HG02759 (cell line): ENCODE measurements at regions not wholly inside any gene's neighbourhood (a gene's known extent, or its start where the extent isn't known, plus 50 kb on each side); places are given as distances from the start of the nearest gene placed in this dataset.
"Not testable (repeated sequence)": the region's sequence is repeated elsewhere in the genome, so short reads cannot be mapped to it uniquely, and the experiment has no call there.

Source experiments
- ATAC-seq: cut with Tn5 transposase; IDR thresholded peaks from one replicate; pipeline ENCODE4 v1.9.1; 2021; ENCODE audit warnings: mild to moderate bottlenecking, moderate library complexity; ENCODE audit not compliant: unreplicated experiment

DNA sequence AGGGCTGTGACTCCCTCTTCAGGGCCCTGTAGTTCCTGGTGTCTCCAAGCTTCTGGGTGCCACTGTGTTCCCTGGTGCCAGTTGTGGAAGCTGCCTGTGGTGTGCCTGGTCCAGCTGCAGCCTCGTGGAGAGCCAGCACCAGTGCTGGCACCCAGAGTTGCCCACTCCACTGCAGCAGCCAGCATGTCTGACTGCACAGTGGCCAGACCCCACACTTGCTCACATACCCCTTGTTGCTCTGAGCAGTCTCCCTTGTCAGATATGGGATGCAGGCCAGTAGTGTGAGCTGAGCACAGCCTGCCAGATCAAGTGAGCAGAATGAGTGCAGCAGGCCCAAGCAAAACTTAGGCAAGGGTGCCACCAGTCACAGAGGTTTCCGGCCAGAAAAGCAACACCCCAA, 108.6 kb downstream of the ZMAT1 start:
- ATAC-seq: no peak

DNA sequence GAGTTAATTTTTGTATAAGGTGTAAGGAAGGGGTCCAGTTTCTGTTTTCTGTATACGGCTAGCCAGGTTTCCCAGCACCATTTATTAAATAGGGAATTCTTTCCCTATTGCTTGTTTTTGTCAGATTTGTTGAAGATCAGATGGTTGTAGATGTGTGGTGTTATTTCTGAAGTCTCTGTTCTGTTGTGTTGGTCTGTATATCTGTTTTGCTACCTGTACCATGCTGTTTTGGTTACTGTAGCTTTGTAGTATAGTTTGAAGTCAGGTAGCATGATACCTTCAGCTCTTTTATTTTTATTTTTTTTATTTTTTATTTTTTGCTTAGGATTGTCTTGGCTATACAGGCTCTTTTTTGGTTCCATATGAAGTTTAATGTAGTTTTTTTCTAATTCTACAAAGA, 114.1 kb downstream of the ZMAT1 start:
- ATAC-seq: not testable (repeated sequence)

DNA sequence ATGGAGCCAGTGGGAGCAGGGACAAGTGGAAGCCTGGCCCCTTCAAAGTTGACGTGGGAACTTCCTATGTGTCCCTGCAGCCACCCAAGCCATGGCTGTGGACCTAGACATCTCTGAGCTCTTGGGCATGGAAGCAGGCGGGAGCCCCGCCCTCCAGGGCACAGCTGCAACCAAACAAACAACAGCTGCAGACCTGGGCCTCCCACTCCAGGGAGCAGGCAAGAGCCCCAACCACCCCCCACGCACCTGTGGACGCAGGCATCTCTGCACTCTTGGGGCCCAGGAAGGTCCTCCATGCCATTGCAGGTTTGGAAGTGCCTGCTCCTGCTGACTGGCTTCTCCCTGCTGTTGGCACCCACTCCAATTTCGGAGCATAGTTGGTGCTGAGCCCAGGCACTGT, 118.6 kb downstream of the ZMAT1 start:
- no peak for ATAC-seq

DNA sequence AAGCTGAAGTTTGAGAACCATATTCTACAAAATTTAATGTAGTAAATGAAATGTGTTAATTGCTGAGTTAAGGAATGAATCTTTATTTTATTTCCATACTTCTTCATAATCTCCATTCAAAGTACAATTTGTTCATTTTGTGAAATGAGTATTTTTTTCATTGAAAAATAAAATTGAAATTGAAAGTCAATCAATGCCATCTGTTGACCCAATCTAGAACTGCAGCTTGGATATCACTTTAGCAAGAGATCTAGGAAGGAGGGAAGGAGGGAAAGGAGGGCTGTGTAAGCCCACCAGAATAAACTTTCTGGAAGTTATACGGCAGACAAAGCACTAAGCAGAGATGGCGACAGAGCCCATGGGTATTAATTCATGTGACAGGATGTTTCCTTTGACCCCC, 128.4 kb downstream of the ZMAT1 start:
- no peak for ATAC-seq

DNA sequence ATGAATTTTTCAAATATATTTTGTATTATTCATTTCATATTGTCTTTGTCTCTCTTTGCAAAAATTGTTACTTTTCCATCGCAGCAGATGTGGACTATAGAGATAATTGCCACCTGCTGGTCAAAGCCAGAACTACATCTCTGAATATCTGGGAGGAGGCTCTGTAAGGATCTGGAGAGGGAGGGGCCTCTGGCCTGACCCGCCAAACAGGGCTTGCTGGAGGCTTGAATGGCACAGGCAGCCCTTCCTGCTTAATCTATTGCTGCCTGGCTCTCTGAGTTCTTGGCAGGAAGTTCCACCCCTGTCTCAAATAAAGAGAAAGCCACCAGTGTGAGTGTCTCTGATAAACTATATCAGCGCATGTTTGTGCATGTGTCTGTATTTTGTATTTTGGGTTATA, 132.4 kb downstream of the ZMAT1 start:
- peak; percentile 100 for ATAC-seq

DNA sequence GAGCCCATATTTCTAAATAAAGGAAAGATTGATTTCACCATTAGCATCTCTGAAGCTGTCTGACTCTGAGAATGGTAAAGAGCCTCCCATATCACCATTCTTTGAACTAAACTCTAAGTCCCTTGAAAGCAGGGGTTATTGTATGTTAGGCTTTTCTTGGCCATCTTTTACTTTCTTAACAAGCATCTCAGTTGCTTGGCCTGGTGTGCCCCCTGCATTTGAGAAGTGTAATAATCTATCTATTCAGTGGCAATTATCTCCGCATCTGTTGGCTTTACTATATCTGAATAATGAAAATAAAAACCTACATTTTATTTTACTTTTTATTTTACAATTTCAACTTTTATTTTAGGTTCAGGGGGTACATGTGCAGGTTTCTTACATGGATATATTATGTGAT, 128.3 kb upstream of the ARMCX2 start:
- no peak for ATAC-seq

DNA sequence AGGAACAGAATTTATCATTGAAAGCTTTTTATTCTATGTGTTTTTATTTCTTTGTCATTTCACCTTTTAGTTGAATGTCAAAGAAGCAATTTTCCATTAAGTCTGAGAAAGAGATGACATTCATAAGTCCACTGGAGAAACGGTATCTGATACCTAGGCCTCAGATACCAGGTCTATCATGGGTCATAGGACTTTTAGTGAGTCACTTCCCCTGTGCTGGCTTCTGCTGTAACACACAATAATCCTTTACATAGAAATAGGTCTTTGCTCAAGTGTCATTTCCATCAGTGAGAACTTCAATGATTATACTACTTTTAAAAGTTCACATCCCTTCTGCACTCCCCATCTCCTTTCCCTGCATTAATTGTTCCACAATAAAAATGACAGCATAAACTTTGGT, 125.5 kb upstream of the ARMCX2 start:
- ATAC-seq: no peak

DNA sequence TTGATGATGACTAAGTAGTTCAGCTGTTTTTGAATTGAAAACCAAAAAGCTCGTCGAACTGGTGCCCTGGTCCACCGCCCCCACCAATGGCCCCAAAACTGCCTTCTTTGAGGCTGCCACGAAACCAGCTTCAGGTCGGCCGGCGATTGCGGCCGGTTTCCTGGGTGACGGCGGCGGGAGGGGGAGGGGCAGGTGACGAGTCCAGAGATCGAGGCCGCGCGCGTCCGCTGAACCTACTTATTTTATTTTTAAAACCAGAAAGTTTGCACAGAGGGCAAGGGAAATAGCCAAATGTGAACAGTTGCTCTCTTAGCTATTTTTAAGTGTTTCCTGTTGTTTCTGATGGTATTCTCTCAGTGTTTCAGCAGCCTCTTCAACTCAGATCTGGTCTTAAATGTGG, 120.8 kb upstream of the ARMCX2 start:
- not testable (repeated sequence) for ATAC-seq

DNA sequence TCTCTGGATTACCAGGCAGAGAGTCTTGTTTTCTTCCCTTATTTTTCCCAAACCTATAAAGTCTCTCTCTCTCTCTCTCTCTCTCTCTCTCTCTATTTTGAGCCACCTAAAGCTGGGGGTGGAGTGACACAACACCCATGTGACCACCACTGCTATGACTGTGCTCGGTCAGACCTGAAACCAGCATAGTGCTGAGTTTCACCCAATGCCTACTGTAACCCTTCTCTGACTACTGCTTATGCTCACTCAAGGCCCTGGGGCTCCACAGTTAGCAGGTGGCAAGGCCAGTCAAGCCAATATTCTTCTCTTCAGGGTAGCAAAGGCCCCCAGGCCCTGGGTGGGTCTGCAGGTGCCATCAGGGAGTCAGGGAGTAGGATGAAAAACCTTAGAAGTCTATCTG, 114.7 kb upstream of the ARMCX2 start:
- ATAC-seq: peak; percentile 100

DNA sequence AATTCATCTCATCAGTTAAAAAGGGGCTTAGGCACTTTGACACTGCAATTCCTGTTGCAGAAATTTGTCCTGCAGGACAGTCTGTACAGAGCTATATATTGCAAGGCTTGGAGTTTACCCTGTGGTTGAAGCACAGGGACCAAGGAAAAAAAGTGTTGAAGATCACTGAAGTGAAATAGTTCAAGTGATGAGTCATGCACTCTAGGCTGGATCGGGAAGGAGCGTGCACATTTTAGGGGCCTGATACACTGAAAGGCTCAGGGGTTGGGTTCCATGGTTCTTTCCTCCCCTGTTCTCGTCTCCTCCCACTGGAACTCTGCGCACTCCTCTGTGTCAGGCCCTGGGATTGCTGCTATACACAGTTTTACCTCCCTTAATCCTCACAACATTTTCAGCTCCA, 104.9 kb upstream of the ARMCX2 start:
- no peak for ATAC-seq

DNA sequence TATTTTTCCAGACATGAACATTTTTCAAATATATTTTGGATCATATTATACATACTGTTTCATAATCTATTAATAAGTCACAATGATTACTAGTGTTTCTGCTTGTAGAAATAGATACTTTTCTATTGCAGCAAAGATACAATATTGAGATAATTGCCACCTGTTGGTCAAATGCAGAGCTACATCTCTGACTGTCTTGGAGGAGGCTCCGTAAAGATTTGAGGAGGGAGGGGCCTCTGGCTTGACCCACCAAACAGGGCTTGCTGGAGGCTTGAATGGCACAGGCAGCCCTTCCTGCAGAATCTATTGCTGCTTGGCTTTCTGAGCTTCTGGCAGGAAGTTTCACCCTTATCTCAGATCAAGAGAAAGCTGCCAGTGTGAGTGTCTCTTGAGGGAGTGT, 99.3 kb upstream of the ARMCX2 start:
- ATAC-seq: peak; percentile 80

DNA sequence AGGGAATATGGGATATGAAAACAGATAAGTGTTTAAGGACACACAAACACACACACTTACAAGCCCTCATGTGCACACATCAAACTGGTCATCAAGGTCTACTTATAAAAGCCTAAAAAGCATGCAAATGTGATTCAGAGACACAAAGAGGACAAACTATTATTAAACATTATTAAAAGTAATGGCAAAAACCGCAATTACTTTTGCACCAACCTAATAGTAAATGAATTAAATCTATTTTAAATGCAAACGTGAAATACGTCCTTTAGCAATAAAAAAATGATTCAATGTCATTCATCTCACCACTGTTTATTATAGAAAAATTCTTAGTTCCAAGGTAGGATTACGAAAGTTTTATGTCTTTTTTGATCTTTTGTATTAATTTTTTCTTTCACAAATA, 91.1 kb upstream of the ARMCX2 start:
- ATAC-seq: no peak

DNA sequence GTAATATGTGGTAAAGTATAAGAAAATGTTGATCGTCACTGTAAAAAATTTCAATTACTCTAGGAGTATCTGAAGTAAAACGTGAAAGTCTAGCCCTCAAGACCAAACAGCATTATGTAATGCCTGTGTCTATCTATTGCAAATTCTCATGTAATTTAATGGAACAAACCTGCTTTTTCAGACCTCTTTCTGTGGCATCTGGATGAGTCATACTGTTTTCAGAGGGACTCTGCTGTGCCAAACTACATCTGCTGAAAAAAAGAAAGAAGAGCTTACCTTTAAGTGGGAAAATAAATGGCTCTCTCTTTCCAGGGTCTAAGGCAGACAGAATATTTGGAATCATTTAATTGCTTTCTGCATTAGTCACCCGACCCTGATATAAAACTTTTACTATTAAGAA, 89.8 kb upstream of the ARMCX2 start:
- ATAC-seq: no peak

DNA sequence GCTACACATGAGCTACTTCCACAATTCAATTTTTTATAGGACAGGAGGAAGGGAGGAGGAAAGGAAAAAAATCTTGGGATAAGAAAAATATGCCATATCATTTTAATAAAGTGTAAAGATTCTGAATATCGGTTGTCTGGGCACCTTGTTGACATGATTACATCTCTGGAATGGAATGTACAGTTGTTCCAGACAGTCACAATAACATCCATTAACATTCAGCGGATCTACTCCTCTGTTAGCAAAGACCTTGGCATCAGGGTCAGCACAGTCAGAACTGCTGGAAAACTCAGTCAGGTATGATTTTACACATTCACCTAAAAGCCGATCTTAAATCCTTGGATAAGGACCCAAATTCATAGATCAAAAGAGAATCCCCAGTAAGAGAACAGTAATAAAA, 85.4 kb upstream of the ARMCX2 start:
- ATAC-seq: no peak

DNA sequence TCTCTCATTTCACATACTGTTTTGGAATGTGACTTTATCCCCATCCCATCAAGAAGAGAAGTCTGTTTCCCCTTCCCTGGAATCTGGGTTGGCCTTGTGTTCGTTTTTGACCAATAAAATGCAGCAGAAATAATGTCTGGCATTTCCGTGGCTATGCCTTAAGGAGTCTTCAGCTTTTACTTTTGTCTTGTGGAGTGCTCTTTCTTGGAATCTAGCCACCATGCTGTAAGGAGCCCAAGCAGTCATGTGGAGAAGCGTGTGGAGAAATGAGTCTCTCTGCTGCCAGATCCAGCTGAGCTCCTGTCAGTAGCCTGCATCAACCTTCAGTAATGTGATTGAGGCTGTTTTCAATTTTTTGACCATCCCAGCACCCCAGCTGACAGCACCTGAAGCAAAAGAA, 84.4 kb upstream of the ARMCX2 start:
- no peak for ATAC-seq

DNA sequence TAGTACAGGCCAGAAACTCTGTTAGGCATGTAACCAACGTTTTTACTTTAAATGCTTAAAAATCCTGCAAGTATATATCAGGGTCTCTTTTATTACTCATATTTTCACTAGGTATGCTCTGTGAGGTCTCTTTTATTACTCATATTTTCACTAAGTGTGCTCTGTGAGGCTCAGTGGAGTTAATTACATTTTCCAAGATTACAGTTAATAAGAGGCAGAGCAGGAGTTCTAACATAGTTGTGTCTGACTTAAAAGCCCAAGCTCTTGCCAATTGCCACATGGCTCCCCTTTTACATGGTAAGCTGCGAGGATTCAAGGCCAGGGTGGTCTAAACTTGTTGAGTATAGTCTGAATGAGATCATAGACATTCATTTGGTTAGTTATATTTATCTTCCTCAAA, 81.0 kb upstream of the ARMCX2 start:
- ATAC-seq: no peak

DNA sequence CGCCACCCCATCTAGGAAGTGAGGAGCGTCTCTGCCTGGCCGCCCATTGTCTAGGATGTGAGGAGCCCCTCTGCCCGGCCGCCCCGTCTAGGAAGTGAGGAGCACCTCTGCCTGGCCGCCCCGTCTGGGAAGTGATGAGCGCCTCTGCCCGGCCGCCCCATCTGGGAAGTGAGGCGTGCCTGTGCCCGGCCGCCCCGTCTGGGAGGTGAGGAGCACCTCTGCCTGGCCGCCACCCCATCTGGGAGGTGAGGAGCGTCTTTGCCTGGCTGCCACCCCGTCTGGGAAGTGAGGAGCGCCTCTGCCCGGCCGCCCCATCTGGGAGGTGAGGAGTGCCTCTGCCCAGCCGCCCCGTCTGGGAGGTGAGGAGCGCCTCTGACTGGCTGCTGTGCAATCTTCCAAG, 79.2 kb upstream of the ARMCX2 start:
- ATAC-seq: not testable (repeated sequence)

DNA sequence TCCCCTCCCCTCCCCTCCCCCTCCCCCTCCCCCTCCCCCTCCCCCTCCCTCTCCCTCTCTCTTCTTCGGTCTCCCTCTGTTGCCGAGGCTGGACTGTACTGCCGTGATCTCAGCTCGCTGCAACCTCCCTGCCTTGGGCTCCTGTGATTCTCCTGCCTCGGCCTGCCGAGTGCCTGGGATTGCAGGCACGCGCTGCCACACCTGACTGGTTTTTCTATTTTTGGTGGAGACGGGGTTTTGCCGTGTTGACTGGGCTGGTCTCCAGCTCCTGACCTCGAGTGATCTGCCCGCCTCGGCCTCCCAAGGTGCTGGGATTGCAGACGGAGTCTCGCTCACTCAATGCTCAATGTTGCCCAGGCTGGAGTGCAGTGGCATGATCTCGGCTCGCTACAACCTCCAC, 78.8 kb upstream of the ARMCX2 start:
- ATAC-seq: not testable (repeated sequence)

DNA sequence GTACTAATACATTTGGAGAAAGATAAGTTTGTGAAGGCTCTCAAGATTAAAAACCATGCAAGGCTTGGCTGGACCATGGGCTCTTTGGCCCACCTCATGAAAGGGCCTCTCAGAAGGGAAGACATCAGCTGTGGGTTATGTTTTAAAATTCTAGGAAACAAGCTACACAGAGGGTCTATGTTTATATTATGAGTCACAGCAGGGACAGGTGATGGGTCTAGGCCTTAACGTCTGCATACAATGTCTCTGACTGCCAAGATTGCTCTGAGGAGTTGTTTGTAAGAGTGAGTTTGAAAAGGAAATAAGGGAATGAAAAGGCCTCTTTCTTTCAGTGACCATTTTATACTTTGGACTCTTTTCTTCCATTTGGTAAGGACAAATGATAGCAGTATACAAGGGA, 77.0 kb upstream of the ARMCX2 start:
- ATAC-seq: no peak

DNA sequence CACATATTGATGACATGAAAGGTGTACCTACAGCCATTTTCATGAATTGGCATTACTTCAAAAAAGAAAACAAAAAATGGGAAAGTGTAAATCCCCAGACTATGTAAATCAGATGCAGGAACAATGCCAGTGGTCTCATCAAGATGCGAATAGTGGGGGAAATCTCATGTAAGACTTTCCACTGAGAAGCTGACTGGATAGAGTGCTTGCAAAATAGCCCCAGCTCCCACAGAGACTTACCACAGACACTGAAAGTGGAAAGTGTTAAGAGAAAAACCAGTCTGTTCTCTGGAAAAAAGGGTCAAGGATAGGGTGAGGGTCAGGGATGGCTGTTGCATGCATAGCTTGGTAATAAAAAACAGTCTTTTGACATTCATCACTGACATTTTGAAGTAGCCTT, 73.2 kb upstream of the ARMCX2 start:
- no peak for ATAC-seq

DNA sequence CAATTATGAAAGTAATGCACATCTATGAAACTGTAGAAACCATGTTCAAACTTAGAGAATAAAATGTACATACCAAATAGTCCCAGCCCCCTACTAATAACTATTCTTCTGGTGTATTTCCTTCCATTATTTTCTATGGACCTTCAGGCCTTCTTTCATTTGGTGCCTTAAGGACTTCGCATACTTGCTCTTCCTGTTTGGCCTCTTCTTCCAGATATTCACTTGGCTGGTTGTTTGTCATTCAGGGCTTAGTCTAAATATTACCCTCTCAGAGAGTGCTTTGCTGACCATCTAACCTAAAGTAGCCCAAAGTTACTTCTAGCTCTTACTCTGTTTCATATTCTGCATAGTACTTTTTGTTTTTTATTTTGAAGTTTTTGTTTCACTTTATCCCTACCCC, 70.3 kb upstream of the ARMCX2 start:
- ATAC-seq: no peak
